Amniotic epithelial cell (primary cell): ENCODE measurements at regions not wholly inside any gene's neighbourhood (a gene's known extent, or its start where the extent isn't known, plus 50 kb on each side); places are given as distances from the start of the nearest gene placed in this dataset.

Experiments used
- DNase-seq: peaks from one replicate; pipeline ENCODE4 v3.0.0-alpha.2; 2010; ENCODE audit warnings: low read depth

- DNase-seq = no peak
These were observed 171.0 kb upstream of the SLC24A5 start for GRCh38 chr15:47949815-47950214.

GRCh38 chr15:47950447-47950846 lies 170.3 kb upstream of the SLC24A5 start:
- no peak for DNase-seq

GRCh38 chr15:47951781-47952180 lies 169.0 kb upstream of the SLC24A5 start:
- DNase-seq = no peak

- DNase-seq = no peak
These were observed 166.6 kb upstream of the SLC24A5 start for GRCh38 chr15:47954196-47954595.

- DNase-seq = no peak
These were observed 165.8 kb upstream of the SLC24A5 start for GRCh38 chr15:47955021-47955420.

GRCh38 chr15:47959617-47960413 lies 161.0 kb upstream of the SLC24A5 start:
- DNase-seq = no peak

- no peak for DNase-seq
These were observed 159.2 kb upstream of the SLC24A5 start for GRCh38 chr15:47961401-47962090.

- DNase-seq = no peak
These were observed 157.5 kb upstream of the SLC24A5 start for GRCh38 chr15:47963265-47963664.

GRCh38 chr15:47964229-47964628 lies 156.6 kb upstream of the SLC24A5 start:
- no peak for DNase-seq

- DNase-seq = no peak
These were observed 155.5 kb upstream of the SLC24A5 start for GRCh38 chr15:47965297-47965696.

- no peak for DNase-seq
These were observed 152.2 kb upstream of the SLC24A5 start for GRCh38 chr15:47968593-47968992.

- DNase-seq = no peak
These were observed 149.2 kb upstream of the SLC24A5 start for GRCh38 chr15:47971637-47972036.

- DNase-seq = no peak
These were observed 148.1 kb upstream of the SLC24A5 start for GRCh38 chr15:47972738-47973137.

GRCh38 chr15:47974724-47975123 lies 146.1 kb upstream of the SLC24A5 start:
- no peak for DNase-seq

- no peak for DNase-seq
These were observed 145.4 kb upstream of the SLC24A5 start for GRCh38 chr15:47975427-47975826.

- no peak for DNase-seq
These were observed 137.3 kb upstream of the SLC24A5 start for GRCh38 chr15:47983533-47983932.

- DNase-seq = no peak
These were observed 135.2 kb upstream of the SLC24A5 start for GRCh38 chr15:47985568-47985967.

GRCh38 chr15:47987461-47987860 lies 133.3 kb upstream of the SLC24A5 start:
- DNase-seq = no peak

GRCh38 chr15:47987908-47988532 lies 132.8 kb upstream of the SLC24A5 start:
- DNase-seq = peak; percentile 61

- no peak for DNase-seq
These were observed 132.2 kb upstream of the SLC24A5 start for GRCh38 chr15:47988564-47988963.

- no peak for DNase-seq
These were observed 130.0 kb upstream of the SLC24A5 start for GRCh38 chr15:47990821-47991220.

- DNase-seq = no peak
These were observed 129.4 kb upstream of the SLC24A5 start for GRCh38 chr15:47991357-47991756.

GRCh38 chr15:47993051-47993450 lies 127.7 kb upstream of the SLC24A5 start:
- DNase-seq = no peak
